GM23338 (cell line): ENCODE measurements at regions not wholly inside any gene's neighbourhood (a gene's known extent, or its start where the extent isn't known, plus 50 kb on each side); places are given as distances from the start of the nearest gene placed in this dataset.
"Not testable (repeated sequence)": the region's sequence is repeated elsewhere in the genome, so short reads cannot be mapped to it uniquely, and the experiment has no call there.

ENCODE experiments used
- ATAC-seq: fragments of 200-7000 bp; cut with Tn5 transposase; 3 replicates; pipeline ENCODE4 v1.9.1; 2020
- DNase-seq: peaks from one replicate; pipeline ENCODE4 v3.0.0-alpha.2; 2015; ENCODE audit warnings: low spot score
- H2AFZ ChIP-seq: fragments of 200-600 bp; sonication (generic); 2 replicates; pipeline ENCODE4 v1.8.0; 2016; ENCODE audit warnings: antibody characterized with exemption, mild to moderate bottlenecking, moderate library complexity
- H3F3A ChIP-seq: fragments of 200-600 bp; sonication (generic); replicated peaks from 2 replicates; pipeline ENCODE4 v1.8.0; 2017; ENCODE audit warnings: antibody characterized with exemption, mixed run types, low read depth
- H3K27ac ChIP-seq: fragments of 200-600 bp; sonication (generic); 2 replicates; pipeline ENCODE4 v1.6.1; 2016; ENCODE audit warnings: low read depth
- H3K27me3 ChIP-seq: fragments of 200-600 bp; sonication (generic); 2 replicates; pipeline ENCODE4 v1.8.0; 2016; ENCODE audit warnings: mild to moderate bottlenecking, mixed run types, moderate library complexity; ENCODE audit not compliant: insufficient read depth
- H3K36me3 ChIP-seq: fragments of 200-600 bp; sonication (generic); 2 replicates; pipeline ENCODE4 v1.8.0; 2016; ENCODE audit warnings: mild to moderate bottlenecking; ENCODE audit not compliant: insufficient read depth
- H3K4me1 ChIP-seq: fragments of 200-600 bp; sonication (generic); 2 replicates; pipeline ENCODE4 v1.8.0; 2016; ENCODE audit warnings: mild to moderate bottlenecking, moderate library complexity; ENCODE audit not compliant: insufficient read depth
- H3K4me2 ChIP-seq: fragments of 200-600 bp; sonication (generic); 2 replicates; pipeline ENCODE4 v1.7.1; 2017; ENCODE audit warnings: mixed run types
- H3K4me3 ChIP-seq: fragments of 200-600 bp; sonication (generic); 2 replicates; pipeline ENCODE4 v1.6.1; 2016; ENCODE audit warnings: mixed run types
- H3K79me2 ChIP-seq: fragments of 200-600 bp; sonication (generic); replicated peaks from 2 replicates; pipeline ENCODE4 v1.8.0; 2017; ENCODE audit warnings: mild to moderate bottlenecking; ENCODE audit not compliant: insufficient read depth
- H3K9me2 ChIP-seq: fragments of 200-600 bp; sonication (generic); 2 replicates; pipeline ENCODE4 v1.8.0; 2017; ENCODE audit not compliant: insufficient read depth
- H4K20me1 ChIP-seq: fragments of 200-600 bp; sonication (generic); replicated peaks from 2 replicates; pipeline ENCODE4 v1.8.0; 2017; ENCODE audit warnings: mild to moderate bottlenecking; ENCODE audit not compliant: insufficient read depth
- H3K27ac Mint-ChIP-seq: 2 replicates; pipeline ENCODE4 v1.8.0; 2020; ENCODE audit warnings: inconsistent platforms, mild to moderate bottlenecking, moderate library complexity, mixed read lengths
- H3K27me3 Mint-ChIP-seq: 3 replicates; pipeline ENCODE4 v1.8.0; 2022; ENCODE audit warnings: low read depth, mild to moderate bottlenecking, moderate library complexity, mixed read lengths, inconsistent platforms; ENCODE audit not compliant: insufficient read depth, poor library complexity
- H3K36me3 Mint-ChIP-seq: 3 replicates; pipeline ENCODE4 v1.8.0; 2021; ENCODE audit warnings: low read depth, mild to moderate bottlenecking, inconsistent platforms, moderate library complexity, mixed read lengths
- H3K4me1 Mint-ChIP-seq: 3 replicates; pipeline ENCODE4 v1.8.0; 2020; ENCODE audit warnings: mild to moderate bottlenecking, inconsistent platforms, mixed read lengths
- H3K4me3 Mint-ChIP-seq: 3 replicates; pipeline ENCODE4 v1.8.0; 2021; ENCODE audit warnings: moderate library complexity, mild to moderate bottlenecking, inconsistent platforms, mixed read lengths
- H3K9me3 Mint-ChIP-seq: 3 replicates; pipeline ENCODE4 v1.8.0; 2020; ENCODE audit warnings: moderate library complexity, mild to moderate bottlenecking, inconsistent platforms, mixed read lengths
- TF ChIP-seq, protein P1 (sequence below): fragments of 250-450 bp; sonication (Bioruptor Pico); IDR thresholded peaks from 2 replicates; pipeline ENCODE4 v1.5.0; 2020; ENCODE audit warnings: mild to moderate bottlenecking, moderate library complexity

DNA sequence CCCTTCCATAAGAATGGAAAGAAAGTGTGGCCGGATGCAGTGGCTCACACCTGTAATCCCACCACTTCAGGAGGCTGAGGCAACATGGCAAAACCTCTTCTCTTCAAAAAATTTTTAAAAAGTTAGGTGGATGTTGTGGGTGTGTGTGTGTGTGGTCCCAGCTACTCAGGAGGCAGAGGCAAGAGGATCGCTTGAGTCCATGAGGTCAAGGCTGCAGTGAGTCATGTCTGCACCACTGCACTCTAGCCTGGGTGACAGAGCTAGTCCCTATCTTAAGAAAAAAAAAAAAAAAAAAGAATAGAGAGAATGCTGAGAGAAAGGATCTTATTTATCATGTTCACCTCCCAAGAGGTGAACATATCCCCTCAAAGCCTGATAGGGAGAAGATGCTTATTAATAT lies 492.1 kb upstream of the SMIM31 start (continued):
- TF ChIP-seq, protein P1, sequence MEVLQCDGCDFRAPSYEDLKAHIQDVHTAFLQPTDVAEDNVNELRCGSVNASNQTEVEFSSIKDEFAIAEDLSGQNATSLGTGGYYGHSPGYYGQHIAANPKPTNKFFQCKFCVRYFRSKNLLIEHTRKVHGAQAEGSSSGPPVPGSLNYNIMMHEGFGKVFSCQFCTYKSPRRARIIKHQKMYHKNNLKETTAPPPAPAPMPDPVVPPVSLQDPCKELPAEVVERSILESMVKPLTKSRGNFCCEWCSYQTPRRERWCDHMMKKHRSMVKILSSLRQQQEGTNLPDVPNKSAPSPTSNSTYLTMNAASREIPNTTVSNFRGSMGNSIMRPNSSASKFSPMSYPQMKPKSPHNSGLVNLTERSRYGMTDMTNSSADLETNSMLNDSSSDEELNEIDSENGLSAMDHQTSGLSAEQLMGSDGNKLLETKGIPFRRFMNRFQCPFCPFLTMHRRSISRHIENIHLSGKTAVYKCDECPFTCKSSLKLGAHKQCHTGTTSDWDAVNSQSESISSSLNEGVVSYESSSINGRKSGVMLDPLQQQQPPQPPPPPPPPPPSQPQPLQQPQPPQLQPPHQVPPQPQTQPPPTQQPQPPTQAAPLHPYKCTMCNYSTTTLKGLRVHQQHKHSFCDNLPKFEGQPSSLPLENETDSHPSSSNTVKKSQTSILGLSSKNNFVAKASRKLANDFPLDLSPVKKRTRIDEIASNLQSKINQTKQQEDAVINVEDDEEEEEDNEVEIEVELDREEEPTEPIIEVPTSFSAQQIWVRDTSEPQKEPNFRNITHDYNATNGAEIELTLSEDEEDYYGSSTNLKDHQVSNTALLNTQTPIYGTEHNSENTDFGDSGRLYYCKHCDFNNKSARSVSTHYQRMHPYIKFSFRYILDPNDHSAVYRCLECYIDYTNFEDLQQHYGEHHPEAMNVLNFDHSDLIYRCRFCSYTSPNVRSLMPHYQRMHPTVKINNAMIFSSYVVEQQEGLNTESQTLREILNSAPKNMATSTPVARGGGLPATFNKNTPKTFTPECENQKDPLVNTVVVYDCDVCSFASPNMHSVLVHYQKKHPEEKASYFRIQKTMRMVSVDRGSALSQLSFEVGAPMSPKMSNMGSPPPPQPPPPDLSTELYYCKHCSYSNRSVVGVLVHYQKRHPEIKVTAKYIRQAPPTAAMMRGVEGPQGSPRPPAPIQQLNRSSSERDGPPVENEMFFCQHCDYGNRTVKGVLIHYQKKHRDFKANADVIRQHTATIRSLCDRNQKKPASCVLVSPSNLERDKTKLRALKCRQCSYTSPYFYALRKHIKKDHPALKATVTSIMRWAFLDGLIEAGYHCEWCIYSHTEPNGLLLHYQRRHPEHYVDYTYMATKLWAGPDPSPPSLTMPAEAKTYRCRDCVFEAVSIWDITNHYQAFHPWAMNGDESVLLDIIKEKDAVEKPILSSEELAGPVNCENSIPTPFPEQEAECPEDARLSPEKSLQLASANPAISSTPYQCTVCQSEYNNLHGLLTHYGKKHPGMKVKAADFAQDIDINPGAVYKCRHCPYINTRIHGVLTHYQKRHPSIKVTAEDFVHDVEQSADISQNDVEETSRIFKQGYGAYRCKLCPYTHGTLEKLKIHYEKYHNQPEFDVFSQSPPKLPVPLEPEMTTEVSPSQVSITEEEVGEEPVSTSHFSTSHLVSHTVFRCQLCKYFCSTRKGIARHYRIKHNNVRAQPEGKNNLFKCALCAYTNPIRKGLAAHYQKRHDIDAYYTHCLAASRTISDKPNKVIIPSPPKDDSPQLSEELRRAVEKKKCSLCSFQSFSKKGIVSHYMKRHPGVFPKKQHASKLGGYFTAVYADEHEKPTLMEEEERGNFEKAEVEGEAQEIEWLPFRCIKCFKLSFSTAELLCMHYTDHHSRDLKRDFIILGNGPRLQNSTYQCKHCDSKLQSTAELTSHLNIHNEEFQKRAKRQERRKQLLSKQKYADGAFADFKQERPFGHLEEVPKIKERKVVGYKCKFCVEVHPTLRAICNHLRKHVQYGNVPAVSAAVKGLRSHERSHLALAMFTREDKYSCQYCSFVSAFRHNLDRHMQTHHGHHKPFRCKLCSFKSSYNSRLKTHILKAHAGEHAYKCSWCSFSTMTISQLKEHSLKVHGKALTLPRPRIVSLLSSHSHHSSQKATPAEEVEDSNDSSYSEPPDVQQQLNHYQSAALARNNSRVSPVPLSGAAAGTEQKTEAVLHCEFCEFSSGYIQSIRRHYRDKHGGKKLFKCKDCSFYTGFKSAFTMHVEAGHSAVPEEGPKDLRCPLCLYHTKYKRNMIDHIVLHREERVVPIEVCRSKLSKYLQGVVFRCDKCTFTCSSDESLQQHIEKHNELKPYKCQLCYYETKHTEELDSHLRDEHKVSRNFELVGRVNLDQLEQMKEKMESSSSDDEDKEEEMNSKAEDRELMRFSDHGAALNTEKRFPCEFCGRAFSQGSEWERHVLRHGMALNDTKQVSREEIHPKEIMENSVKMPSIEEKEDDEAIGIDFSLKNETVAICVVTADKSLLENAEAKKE (CRISPR knock-in tag): no peak

DNA sequence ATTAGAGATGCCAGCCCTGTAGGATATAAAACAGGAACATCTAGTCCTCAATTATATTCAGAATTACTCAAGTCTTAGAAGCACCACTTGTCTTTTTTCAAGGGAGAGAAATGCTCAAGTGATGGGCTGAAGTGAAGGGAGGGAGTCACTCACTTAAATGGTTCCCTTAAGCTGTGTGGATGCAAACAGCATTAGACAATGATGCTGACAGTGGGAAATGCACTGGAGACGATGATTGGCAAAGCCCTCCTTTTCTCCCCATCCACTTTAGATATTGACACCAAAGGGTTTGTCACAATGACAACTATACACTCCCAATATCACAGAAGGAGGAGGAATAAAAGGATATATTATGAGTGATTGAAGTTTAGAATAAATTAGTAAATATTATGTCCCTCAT lies 491.4 kb upstream of the SMIM31 start:
- not testable (repeated sequence) for H3K27me3 ChIP-seq, H3K79me2 ChIP-seq, H3K4me1 ChIP-seq, H3K36me3 ChIP-seq, H3K4me2 ChIP-seq, ATAC-seq, H2AFZ ChIP-seq, H3K27ac Mint-ChIP-seq, H3K9me3 Mint-ChIP-seq, H3K36me3 Mint-ChIP-seq, DNase-seq, H3K9me2 ChIP-seq, H3K27ac ChIP-seq, H4K20me1 ChIP-seq, H3K4me3 Mint-ChIP-seq, H3K27me3 Mint-ChIP-seq, H3K4me1 Mint-ChIP-seq, H3F3A ChIP-seq, H3K4me3 ChIP-seq

- not testable (repeated sequence) for H3K36me3 ChIP-seq, H3F3A ChIP-seq, H3K4me3 Mint-ChIP-seq, H2AFZ ChIP-seq, H4K20me1 ChIP-seq, DNase-seq, H3K27me3 ChIP-seq, H3K27ac ChIP-seq, H3K9me2 ChIP-seq, ATAC-seq, H3K36me3 Mint-ChIP-seq, H3K27ac Mint-ChIP-seq, H3K79me2 ChIP-seq, H3K4me2 ChIP-seq, H3K4me1 Mint-ChIP-seq, H3K9me3 Mint-ChIP-seq, H3K27me3 Mint-ChIP-seq, H3K4me3 ChIP-seq, H3K4me1 ChIP-seq
Observed at GRCh38 chr4:164277414-164277813, 476.5 kb upstream of the SMIM31 start.
